PC-9 (cell line): ENCODE measurements at regions not wholly inside any gene's neighbourhood (a gene's known extent, or its start where the extent isn't known, plus 50 kb on each side); places are given as distances from the start of the nearest gene placed in this dataset.

Experiments used
- EZH2 ChIP-seq: fragments of 200-600 bp; sonication (generic); IDR thresholded peaks from 2 replicates; pipeline ENCODE4 v1.8.0; 2017; ENCODE audit warnings: antibody characterized with exemption, low read depth
- TF ChIP-seq, protein P1 (sequence below): fragments of 200-600 bp; sonication (generic); conservative IDR thresholded peaks from 2 replicates; pipeline ENCODE4 v1.6.1; 2017; ENCODE audit warnings: mixed run types, antibody characterized with exemption, mild to moderate bottlenecking, moderate library complexity

DNA sequence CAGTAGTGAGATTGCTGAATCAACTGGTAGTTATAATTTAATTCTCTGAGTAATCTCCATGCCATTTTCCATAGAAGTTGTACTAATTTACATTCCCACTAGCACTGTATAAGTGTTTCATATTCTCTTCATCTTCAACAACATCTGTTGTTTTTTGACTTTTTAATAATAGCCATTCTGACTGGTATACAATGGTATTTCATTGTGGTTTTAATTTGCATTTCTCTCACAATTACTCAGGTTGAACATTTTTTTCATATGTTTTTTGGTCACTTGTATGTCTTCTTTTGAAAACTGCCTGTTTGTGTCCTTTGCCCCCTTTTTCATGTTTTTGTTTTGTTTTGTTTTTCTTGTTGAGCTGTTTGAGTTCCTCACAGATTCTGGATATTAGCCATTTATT lies 880.2 kb downstream of the RAPGEF2 start:
- TF ChIP-seq, protein P1, sequence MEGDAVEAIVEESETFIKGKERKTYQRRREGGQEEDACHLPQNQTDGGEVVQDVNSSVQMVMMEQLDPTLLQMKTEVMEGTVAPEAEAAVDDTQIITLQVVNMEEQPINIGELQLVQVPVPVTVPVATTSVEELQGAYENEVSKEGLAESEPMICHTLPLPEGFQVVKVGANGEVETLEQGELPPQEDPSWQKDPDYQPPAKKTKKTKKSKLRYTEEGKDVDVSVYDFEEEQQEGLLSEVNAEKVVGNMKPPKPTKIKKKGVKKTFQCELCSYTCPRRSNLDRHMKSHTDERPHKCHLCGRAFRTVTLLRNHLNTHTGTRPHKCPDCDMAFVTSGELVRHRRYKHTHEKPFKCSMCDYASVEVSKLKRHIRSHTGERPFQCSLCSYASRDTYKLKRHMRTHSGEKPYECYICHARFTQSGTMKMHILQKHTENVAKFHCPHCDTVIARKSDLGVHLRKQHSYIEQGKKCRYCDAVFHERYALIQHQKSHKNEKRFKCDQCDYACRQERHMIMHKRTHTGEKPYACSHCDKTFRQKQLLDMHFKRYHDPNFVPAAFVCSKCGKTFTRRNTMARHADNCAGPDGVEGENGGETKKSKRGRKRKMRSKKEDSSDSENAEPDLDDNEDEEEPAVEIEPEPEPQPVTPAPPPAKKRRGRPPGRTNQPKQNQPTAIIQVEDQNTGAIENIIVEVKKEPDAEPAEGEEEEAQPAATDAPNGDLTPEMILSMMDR, result no peak
- TF ChIP-seq EZH2, result no peak
